WTC11 (cell line): ENCODE measurements at regions not wholly inside any gene's neighbourhood (a gene's known extent, or its start where the extent isn't known, plus 50 kb on each side); places are given as distances from the start of the nearest gene placed in this dataset.

ENCODE experiments used
- ATAC-seq: fragments of 200-7000 bp; cut with Tn5 transposase; 2 replicates; pipeline ENCODE4 v1.10.0; 2021; ENCODE audit warnings: mild to moderate bottlenecking, moderate library complexity
- CTCF ChIA-PET: fragments of 300-600 bp; sonication (Branson Sonifier 250); formaldehyde crosslinking; loops from one replicate; lab custom pipeline; 2021; ENCODE audit warnings: antibody characterized with exemption; lab: Charles Lee
- POLR2A ChIA-PET: fragments of 350-600 bp; sonication (Branson Sonifier 250); formaldehyde crosslinking; loops from one replicate; lab custom pipeline; 2021; ENCODE audit warnings: antibody characterized with exemption; lab: Charles Lee
- DNase-seq: peaks from one replicate; pipeline ENCODE4 v3.0.0; 2021; ENCODE audit warnings: low spot score
- H3K27ac Mint-ChIP-seq: 2 replicates; pipeline ENCODE4 v1.8.0; 2021; ENCODE audit warnings: mixed read lengths
- H3K27me3 Mint-ChIP-seq: 2 replicates; pipeline ENCODE4 v1.8.0; 2021; ENCODE audit warnings: low read depth, mild to moderate bottlenecking, moderate library complexity, mixed read lengths
- H3K36me3 Mint-ChIP-seq: 2 replicates; pipeline ENCODE4 v1.8.0; 2021; ENCODE audit warnings: mixed read lengths
- H3K4me1 Mint-ChIP-seq: 2 replicates; pipeline ENCODE4 v1.8.0; 2022; ENCODE audit warnings: mixed read lengths
- H3K4me3 Mint-ChIP-seq: 2 replicates; pipeline ENCODE4 v1.8.0; 2021; ENCODE audit warnings: mild to moderate bottlenecking, moderate library complexity, mixed read lengths
- H3K9me3 Mint-ChIP-seq: 2 replicates; pipeline ENCODE4 v1.8.0; 2021; ENCODE audit warnings: mixed read lengths
- FOXK1 ChIP-seq: sonication (generic); formaldehyde crosslinking; IDR thresholded peaks from 2 replicates; pipeline ENCODE4 v1.8.0; 2022; ENCODE audit warnings: mild to moderate bottlenecking, moderate library complexity, missing genetic modification reagents
- GABPB1 ChIP-seq: sonication (generic); formaldehyde crosslinking; IDR thresholded peaks from 2 replicates; pipeline ENCODE4 v1.8.1; 2023; ENCODE audit warnings: mild to moderate bottlenecking, missing genetic modification reagents
- IRF2 ChIP-seq: sonication (generic); formaldehyde crosslinking; IDR thresholded peaks from 2 replicates; pipeline ENCODE4 v1.8.0; 2022; ENCODE audit warnings: low read depth, missing genetic modification reagents, borderline replicate concordance
- JAZF1 ChIP-seq: fragments of 250-450 bp; sonication (Bioruptor Pico); IDR thresholded peaks from 2 replicates; pipeline ENCODE4 v1.9.0; 2021; ENCODE audit warnings: moderate library complexity, mild to moderate bottlenecking, inconsistent platforms
- MXD4 ChIP-seq: fragments of 250-450 bp; sonication (Bioruptor Pico); IDR thresholded peaks from 2 replicates; pipeline ENCODE4 v1.8.0; 2021; ENCODE audit warnings: mild to moderate bottlenecking, moderate library complexity, borderline replicate concordance
- NFATC4 ChIP-seq: fragments of 250-450 bp; sonication (Bioruptor Pico); IDR thresholded peaks from 2 replicates; pipeline ENCODE4 v1.9.0; 2021; ENCODE audit warnings: mild to moderate bottlenecking
- NFE2L1 ChIP-seq: sonication (generic); formaldehyde crosslinking; IDR thresholded peaks from 2 replicates; pipeline ENCODE4 v1.8.1; 2023; ENCODE audit warnings: missing genetic modification reagents
- NFYB ChIP-seq: sonication (generic); formaldehyde crosslinking; conservative IDR thresholded peaks from 2 replicates; pipeline ENCODE4 v1.8.0; 2022; ENCODE audit warnings: low read depth, missing genetic modification reagents
- NR2C2 ChIP-seq: sonication (generic); formaldehyde crosslinking; IDR thresholded peaks from 2 replicates; pipeline ENCODE4 v1.8.0; 2022; ENCODE audit warnings: mild to moderate bottlenecking, missing genetic modification reagents
- SMAD3 ChIP-seq: sonication (generic); formaldehyde crosslinking; IDR thresholded peaks from 2 replicates; pipeline ENCODE4 v1.8.0; 2022; ENCODE audit warnings: missing genetic modification reagents, mild to moderate bottlenecking, borderline replicate concordance
- SP1 ChIP-seq: sonication (generic); formaldehyde crosslinking; conservative IDR thresholded peaks from 2 replicates; pipeline ENCODE4 v1.8.1; 2022; ENCODE audit warnings: missing genetic modification reagents
- TEAD1 ChIP-seq: sonication (generic); formaldehyde crosslinking; IDR thresholded peaks from 2 replicates; pipeline ENCODE4 v1.8.0; 2022; ENCODE audit warnings: mild to moderate bottlenecking, missing genetic modification reagents
- TP53 ChIP-seq: sonication (generic); formaldehyde crosslinking; IDR thresholded peaks from 2 replicates; pipeline ENCODE4 v1.8.1; 2023; ENCODE audit warnings: mild to moderate bottlenecking, missing genetic modification reagents
- ZBTB21 ChIP-seq: sonication (generic); formaldehyde crosslinking; IDR thresholded peaks from 2 replicates; pipeline ENCODE4 v1.8.1; 2023; ENCODE audit warnings: mild to moderate bottlenecking, missing genetic modification reagents, borderline replicate concordance
- ZNF232 ChIP-seq: sonication (generic); formaldehyde crosslinking; IDR thresholded peaks from 2 replicates; pipeline ENCODE4 v1.8.0; 2022; ENCODE audit warnings: mild to moderate bottlenecking, missing genetic modification reagents
- TF ChIP-seq, protein P1 (sequence below): sonication (generic); formaldehyde crosslinking; IDR thresholded peaks from 2 replicates; pipeline ENCODE4 v1.8.1; 2023; ENCODE audit warnings: mild to moderate bottlenecking, missing genetic modification reagents, borderline replicate concordance
- TF ChIP-seq, protein P2 (sequence below): sonication (generic); formaldehyde crosslinking; IDR thresholded peaks from 2 replicates; pipeline ENCODE4 v1.8.1; 2022; ENCODE audit warnings: mild to moderate bottlenecking, missing genetic modification reagents, moderate library complexity, borderline replicate concordance
- TF ChIP-seq, protein P3 (sequence below): fragments of 250-450 bp; sonication (Bioruptor Pico); IDR thresholded peaks from 2 replicates; pipeline ENCODE4 v1.9.0; 2021; ENCODE audit warnings: mild to moderate bottlenecking
- TF ChIP-seq, protein P4 (sequence below): sonication (generic); formaldehyde crosslinking; IDR thresholded peaks from 2 replicates; pipeline ENCODE4 v1.8.1; 2022; ENCODE audit warnings: missing genetic modification reagents, borderline replicate concordance
- TF ChIP-seq, protein P5 (sequence below): sonication (generic); formaldehyde crosslinking; IDR thresholded peaks from 2 replicates; pipeline ENCODE4 v1.8.0; 2023; ENCODE audit warnings: missing genetic modification reagents
- TF ChIP-seq, protein P6 (sequence below): sonication (generic); formaldehyde crosslinking; IDR thresholded peaks from 2 replicates; pipeline ENCODE4 v1.8.1; 2023; ENCODE audit warnings: mild to moderate bottlenecking, missing genetic modification reagents, moderate library complexity
- TF ChIP-seq, protein P7 (sequence below): sonication (generic); formaldehyde crosslinking; IDR thresholded peaks from 2 replicates; pipeline ENCODE4 v1.8.0; 2022; ENCODE audit warnings: mild to moderate bottlenecking, missing genetic modification reagents
- TF ChIP-seq, protein P8 (sequence below): sonication (generic); formaldehyde crosslinking; IDR thresholded peaks from 2 replicates; pipeline ENCODE4 v1.8.1; 2023; ENCODE audit warnings: mild to moderate bottlenecking, missing genetic modification reagents
- TF ChIP-seq, protein P9 (sequence below): fragments of 200-600 bp; IDR thresholded peaks from 2 replicates; pipeline ENCODE4 v1.8.0; 2022; ENCODE audit warnings: antibody characterized with exemption
- TF ChIP-seq, protein P10 (sequence below): sonication (generic); formaldehyde crosslinking; IDR thresholded peaks from 2 replicates; pipeline ENCODE4 v1.8.1; 2022; ENCODE audit warnings: mild to moderate bottlenecking, moderate library complexity, missing genetic modification reagents

DNA sequence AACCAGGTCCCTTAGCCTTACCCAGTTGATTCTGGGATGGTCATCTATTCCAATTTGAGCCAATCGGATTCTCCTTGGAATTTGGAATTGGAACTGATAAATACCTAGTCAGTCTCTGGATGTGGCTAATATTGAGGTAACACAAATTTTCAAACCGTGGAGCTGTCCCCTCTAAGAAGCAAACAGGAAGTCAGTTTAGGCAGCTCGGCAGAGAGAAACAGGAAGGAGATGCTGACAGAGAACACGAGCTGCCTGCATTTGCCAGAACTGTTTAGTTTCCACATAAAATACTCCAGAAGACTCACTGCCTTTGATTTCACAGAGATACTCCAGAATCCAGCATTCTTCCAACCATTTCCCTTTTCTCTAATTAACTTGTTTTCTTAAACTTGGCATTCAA is 1024.9 kb downstream of the BCL11A start:
- Mint-ChIP-seq H3K36me3 (no peaks in the 10 kb centered on the region), H3K27me3 (no peaks in the 10 kb centered on the region), H3K9me3 (peaks cover 11% of the 10 kb centered on the region), H3K4me3 (no peak overlapping the region), H3K27ac (no peak overlapping the region), H3K4me1 (0 out of 2 replicates have a peak, but pooled peaks cover 2% of the 10 kb centered on the region)
- CTCF ChIA-PET = no interaction called here
- ATAC-seq = no peak
- no peak for DNase-seq
- POLR2A ChIA-PET = no interaction called here
- TF ChIP-seq GABPB1 (CRISPR knock-in tag) (no peak), JAZF1 (no peak), SMAD3 (CRISPR knock-in tag) (no peak), NFE2L1 (CRISPR knock-in tag) (no peak), FOXK1 (no peak), NR2C2 (CRISPR knock-in tag) (no peak), ZBTB21 (CRISPR knock-in tag) (no peak), ZNF232 (CRISPR knock-in tag) (no peak), SP1 (CRISPR knock-in tag) (no peak), TP53 (no peak)
- TF ChIP-seq, protein P1, sequence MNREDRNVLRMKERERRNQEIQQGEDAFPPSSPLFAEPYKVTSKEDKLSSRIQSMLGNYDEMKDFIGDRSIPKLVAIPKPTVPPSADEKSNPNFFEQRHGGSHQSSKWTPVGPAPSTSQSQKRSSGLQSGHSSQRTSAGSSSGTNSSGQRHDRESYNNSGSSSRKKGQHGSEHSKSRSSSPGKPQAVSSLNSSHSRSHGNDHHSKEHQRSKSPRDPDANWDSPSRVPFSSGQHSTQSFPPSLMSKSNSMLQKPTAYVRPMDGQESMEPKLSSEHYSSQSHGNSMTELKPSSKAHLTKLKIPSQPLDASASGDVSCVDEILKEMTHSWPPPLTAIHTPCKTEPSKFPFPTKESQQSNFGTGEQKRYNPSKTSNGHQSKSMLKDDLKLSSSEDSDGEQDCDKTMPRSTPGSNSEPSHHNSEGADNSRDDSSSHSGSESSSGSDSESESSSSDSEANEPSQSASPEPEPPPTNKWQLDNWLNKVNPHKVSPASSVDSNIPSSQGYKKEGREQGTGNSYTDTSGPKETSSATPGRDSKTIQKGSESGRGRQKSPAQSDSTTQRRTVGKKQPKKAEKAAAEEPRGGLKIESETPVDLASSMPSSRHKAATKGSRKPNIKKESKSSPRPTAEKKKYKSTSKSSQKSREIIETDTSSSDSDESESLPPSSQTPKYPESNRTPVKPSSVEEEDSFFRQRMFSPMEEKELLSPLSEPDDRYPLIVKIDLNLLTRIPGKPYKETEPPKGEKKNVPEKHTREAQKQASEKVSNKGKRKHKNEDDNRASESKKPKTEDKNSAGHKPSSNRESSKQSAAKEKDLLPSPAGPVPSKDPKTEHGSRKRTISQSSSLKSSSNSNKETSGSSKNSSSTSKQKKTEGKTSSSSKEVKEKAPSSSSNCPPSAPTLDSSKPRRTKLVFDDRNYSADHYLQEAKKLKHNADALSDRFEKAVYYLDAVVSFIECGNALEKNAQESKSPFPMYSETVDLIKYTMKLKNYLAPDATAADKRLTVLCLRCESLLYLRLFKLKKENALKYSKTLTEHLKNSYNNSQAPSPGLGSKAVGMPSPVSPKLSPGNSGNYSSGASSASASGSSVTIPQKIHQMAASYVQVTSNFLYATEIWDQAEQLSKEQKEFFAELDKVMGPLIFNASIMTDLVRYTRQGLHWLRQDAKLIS (CRISPR knock-in tag) = no peak
- TF ChIP-seq, protein P2, sequence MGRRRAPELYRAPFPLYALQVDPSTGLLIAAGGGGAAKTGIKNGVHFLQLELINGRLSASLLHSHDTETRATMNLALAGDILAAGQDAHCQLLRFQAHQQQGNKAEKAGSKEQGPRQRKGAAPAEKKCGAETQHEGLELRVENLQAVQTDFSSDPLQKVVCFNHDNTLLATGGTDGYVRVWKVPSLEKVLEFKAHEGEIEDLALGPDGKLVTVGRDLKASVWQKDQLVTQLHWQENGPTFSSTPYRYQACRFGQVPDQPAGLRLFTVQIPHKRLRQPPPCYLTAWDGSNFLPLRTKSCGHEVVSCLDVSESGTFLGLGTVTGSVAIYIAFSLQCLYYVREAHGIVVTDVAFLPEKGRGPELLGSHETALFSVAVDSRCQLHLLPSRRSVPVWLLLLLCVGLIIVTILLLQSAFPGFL (CRISPR knock-in tag) = no peak
- TF ChIP-seq, protein P3, sequence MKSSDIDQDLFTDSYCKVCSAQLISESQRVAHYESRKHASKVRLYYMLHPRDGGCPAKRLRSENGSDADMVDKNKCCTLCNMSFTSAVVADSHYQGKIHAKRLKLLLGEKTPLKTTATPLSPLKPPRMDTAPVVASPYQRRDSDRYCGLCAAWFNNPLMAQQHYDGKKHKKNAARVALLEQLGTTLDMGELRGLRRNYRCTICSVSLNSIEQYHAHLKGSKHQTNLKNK (CRISPR knock-in tag) = no peak
- TF ChIP-seq, protein P4, sequence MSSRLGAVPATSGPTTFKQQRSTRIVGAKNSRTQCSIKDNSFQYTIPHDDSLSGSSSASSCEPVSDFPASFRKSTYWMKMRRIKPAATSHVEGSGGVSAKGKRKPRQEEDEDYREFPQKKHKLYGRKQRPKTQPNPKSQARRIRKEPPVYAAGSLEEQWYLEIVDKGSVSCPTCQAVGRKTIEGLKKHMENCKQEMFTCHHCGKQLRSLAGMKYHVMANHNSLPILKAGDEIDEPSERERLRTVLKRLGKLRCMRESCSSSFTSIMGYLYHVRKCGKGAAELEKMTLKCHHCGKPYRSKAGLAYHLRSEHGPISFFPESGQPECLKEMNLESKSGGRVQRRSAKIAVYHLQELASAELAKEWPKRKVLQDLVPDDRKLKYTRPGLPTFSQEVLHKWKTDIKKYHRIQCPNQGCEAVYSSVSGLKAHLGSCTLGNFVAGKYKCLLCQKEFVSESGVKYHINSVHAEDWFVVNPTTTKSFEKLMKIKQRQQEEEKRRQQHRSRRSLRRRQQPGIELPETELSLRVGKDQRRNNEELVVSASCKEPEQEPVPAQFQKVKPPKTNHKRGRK = no peak
- TF ChIP-seq, protein P5, sequence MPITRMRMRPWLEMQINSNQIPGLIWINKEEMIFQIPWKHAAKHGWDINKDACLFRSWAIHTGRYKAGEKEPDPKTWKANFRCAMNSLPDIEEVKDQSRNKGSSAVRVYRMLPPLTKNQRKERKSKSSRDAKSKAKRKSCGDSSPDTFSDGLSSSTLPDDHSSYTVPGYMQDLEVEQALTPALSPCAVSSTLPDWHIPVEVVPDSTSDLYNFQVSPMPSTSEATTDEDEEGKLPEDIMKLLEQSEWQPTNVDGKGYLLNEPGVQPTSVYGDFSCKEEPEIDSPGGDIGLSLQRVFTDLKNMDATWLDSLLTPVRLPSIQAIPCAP (CRISPR knock-in tag) = no peak
- TF ChIP-seq, protein P6, sequence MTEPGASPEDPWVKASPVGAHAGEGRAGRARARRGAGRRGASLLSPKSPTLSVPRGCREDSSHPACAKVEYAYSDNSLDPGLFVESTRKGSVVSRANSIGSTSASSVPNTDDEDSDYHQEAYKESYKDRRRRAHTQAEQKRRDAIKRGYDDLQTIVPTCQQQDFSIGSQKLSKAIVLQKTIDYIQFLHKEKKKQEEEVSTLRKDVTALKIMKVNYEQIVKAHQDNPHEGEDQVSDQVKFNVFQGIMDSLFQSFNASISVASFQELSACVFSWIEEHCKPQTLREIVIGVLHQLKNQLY (CRISPR knock-in tag) = no peak
- TF ChIP-seq, all 79 proteins: peak for 0

DNA sequence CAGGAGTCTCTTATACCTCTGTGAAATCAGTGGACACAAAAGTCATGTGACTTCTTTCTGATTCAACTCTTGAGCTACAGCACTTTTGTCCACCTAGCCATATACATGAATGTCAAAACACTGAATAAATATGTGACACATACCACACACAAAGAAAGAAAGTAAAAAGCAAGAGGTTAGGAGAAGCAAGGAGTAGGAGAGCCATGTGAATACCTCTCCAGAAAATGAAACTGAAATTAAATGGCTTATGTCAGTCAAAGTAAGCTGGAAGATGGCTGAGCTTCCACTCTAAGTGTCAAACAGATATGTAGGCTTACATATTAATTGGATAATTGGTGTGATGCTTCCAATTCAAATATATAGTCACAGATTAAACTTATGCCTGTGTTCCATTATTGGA is 1050.5 kb downstream of the BCL11A start:
- H3K36me3 Mint-ChIP-seq = peaks cover 8% of the 10 kb centered on the region
- no peaks in the 10 kb centered on the region; the same call in 1 of the 2 replicates for H3K27me3 Mint-ChIP-seq
- H3K27ac Mint-ChIP-seq = no peak overlapping the region
- ChIA-PET CTCF (no interaction called here), POLR2A (no interaction called here)
- H3K9me3 Mint-ChIP-seq = peaks cover 11% of the 10 kb centered on the region
- no peak for DNase-seq
- ATAC-seq = no peak
- no peaks in the 10 kb centered on the region for H3K4me1 Mint-ChIP-seq
- H3K4me3 Mint-ChIP-seq = no peak overlapping the region
- TF ChIP-seq IRF2 (CRISPR knock-in tag) (no peak), GABPB1 (CRISPR knock-in tag) (no peak), NFYB (no peak), NFATC4 (no peak), MXD4 (CRISPR knock-in tag) (no peak), TEAD1 (no peak)
- TF ChIP-seq, protein P7, sequence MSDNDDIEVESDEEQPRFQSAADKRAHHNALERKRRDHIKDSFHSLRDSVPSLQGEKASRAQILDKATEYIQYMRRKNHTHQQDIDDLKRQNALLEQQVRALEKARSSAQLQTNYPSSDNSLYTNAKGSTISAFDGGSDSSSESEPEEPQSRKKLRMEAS (CRISPR knock-in tag) = no peak
- TF ChIP-seq, protein P8, sequence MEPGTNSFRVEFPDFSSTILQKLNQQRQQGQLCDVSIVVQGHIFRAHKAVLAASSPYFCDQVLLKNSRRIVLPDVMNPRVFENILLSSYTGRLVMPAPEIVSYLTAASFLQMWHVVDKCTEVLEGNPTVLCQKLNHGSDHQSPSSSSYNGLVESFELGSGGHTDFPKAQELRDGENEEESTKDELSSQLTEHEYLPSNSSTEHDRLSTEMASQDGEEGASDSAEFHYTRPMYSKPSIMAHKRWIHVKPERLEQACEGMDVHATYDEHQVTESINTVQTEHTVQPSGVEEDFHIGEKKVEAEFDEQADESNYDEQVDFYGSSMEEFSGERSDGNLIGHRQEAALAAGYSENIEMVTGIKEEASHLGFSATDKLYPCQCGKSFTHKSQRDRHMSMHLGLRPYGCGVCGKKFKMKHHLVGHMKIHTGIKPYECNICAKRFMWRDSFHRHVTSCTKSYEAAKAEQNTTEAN (CRISPR knock-in tag) = no peak
- TF ChIP-seq, protein P9, sequence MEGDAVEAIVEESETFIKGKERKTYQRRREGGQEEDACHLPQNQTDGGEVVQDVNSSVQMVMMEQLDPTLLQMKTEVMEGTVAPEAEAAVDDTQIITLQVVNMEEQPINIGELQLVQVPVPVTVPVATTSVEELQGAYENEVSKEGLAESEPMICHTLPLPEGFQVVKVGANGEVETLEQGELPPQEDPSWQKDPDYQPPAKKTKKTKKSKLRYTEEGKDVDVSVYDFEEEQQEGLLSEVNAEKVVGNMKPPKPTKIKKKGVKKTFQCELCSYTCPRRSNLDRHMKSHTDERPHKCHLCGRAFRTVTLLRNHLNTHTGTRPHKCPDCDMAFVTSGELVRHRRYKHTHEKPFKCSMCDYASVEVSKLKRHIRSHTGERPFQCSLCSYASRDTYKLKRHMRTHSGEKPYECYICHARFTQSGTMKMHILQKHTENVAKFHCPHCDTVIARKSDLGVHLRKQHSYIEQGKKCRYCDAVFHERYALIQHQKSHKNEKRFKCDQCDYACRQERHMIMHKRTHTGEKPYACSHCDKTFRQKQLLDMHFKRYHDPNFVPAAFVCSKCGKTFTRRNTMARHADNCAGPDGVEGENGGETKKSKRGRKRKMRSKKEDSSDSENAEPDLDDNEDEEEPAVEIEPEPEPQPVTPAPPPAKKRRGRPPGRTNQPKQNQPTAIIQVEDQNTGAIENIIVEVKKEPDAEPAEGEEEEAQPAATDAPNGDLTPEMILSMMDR = no peak
- TF ChIP-seq, protein P10, sequence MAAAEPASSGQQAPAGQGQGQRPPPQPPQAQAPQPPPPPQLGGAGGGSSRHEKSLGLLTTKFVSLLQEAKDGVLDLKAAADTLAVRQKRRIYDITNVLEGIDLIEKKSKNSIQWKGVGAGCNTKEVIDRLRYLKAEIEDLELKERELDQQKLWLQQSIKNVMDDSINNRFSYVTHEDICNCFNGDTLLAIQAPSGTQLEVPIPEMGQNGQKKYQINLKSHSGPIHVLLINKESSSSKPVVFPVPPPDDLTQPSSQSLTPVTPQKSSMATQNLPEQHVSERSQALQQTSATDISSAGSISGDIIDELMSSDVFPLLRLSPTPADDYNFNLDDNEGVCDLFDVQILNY (CRISPR knock-in tag) = no peak
